ENCODE measurements at regions not wholly inside any gene's neighbourhood (a gene's known extent, or its start where the extent isn't known, plus 50 kb on each side); places are given as distances from the start of the nearest gene placed in this dataset.
"Not testable (repeated sequence)": the region's sequence is repeated elsewhere in the genome, so short reads cannot be mapped to it uniquely, and the experiment has no call there.

- no peak for DNase-seq
Observed at GRCh38 chr7:50251765-50252164, 52.8 kb upstream of the IKZF1 start.

GRCh38 chr7:50246551-50246950 lies 58.0 kb upstream of the IKZF1 start:
- no peak for DNase-seq

DNA sequence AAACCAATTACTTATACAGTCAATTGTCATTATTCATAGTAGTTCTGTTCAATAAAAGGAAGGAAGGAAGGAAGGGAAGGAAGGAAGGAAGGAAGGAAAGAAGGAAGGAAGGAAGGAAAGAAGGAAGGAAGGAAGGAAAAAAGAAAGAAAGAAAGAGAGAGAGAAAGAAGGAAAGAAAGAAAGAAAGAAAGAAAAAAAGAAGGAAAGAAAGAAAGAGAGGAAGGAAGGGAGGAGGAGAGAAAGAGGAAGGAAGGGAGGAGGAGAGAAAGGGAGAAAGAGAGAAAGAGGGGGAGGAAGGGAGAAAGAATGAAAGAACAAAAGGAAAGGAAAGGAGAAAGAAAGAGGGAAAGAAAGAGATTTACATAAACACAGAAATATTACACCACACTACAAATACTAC lies 62.4 kb upstream of the IKZF1 start:
- not testable (repeated sequence) for DNase-seq

- DNase-seq, result not testable (repeated sequence)
Observed at GRCh38 chr7:50240699-50241098, 63.8 kb upstream of the IKZF1 start.

DNA sequence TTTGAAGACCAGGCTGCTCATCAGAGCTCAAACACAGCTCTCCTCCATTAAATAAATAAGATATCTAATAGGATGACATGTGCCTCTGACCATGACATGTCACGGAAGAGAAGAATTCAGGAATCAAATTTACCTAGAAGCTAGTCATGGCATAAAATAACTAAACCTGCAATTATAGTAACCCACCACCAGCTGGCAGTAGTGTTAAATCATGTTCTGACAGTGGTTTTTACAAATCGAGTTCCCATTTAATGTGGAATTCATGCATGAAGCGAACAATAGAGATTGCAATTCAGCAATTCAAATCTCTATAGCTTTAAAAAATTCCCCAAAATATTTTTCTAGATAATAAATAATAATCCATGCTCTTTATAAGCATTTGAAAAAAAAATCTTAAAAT lies 74.6 kb upstream of the IKZF1 start:
- no peak for DNase-seq

GRCh38 chr7:50228148-50228547 lies 76.4 kb upstream of the IKZF1 start:
- no peak for DNase-seq

GRCh38 chr7:50227726-50228125 lies 76.8 kb upstream of the IKZF1 start:
- DNase-seq, result no peak

DNA sequence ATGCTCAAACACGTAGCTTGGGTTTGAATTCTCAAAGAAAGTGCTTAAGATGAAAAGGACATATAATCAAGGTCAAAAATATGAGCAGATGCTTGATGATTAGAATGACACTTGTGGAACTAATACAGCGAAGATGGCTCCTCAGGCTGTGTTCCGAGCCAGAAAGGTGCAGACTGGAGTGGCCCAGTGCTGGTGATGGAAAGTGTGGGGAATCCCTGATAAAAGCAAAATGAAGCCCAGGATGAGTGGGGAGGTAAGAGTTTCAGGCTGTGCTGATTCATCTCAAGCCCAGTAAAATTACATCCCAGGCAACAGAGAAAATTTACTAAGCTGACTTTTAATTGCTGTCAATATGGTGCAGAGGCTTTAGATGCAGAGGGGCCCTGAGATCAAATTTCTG lies 77.8 kb upstream of the IKZF1 start:
- no peak for DNase-seq

DNA sequence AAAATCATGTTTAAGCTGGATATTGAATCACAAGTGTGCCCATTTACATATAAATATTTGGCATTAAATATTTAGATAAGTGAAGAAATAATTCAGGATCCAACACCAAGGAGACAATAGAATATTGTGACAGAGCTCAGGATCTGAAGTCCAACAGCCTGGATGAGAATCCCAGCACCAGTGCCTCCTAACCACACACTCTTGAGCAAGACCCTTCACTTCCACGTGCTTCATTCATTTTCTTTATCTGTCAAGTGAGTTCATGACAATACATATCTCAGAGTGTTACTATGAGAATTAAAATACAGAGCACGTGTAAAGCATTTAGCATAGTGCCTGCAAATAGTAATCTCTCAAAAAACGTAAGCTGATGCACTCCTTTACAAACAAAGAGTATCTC lies 78.4 kb upstream of the IKZF1 start:
- no peak for DNase-seq

GRCh38 chr7:50221433-50221832 lies 83.1 kb upstream of the IKZF1 start:
- DNase-seq, result no peak

DNA sequence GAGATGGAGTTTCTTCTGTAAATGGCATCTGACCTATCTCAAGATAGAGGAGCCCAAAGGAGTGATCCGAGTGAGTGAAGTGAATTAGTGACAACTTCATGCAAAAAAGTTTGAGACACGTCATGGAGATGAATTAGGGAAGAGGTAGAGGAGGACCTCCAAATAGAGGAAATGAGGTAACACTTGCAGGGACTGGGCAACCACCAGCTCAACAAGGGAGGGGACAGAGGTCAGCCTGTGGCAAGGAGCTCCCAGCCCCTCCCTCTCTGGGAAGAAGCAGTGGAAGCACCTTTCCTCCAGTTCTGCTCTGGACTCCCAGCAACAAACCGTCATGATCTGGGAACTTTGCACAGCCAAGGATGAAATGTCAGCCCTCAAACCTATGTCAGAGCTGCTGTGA lies 83.5 kb upstream of the IKZF1 start:
- DNase-seq, result no peak

DNA sequence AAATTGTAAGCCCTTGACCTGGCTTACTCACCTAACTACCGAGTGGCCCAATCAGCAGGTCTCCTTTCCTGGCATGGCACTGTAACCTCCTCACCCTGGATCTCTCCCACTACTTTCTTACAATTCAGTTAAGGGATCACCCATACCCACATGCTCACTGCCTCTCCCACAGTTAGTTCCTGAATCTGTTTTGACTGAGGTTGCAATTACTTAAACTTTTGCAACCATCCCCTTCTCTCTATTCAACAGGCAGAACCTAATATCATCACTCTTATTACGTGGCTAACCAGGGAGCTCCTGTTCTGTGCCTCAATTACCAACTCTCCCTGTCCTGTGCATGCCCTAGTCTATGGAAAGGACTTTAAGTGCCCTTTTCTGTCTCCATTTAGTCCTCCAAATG lies 84.2 kb upstream of the IKZF1 start:
- no peak for DNase-seq

DNA sequence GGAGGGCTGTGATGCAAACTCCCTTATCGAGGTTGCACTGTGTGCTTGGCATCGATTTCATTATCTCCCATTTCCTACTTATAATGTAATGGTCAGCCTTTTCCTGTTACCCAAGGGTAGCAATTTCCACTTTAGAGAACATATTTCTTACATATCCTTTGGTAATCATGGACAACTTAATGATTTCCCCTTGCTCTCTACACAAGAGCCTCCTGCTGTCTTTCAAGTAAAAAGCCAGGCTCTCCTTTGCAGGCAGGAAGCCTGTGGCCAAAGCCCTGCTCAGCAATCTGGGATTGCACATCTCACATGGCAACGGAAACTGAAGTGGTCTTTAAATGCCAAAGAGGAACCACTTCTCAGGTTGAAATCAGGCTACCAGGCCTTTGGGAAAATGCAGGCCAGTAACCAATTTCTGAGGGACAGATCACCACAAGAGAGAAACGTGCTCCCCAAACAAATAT lies 86.7 kb upstream of the IKZF1 start:
- peak in 1 of 56 donors; percentile 15 for DNase-seq

DNA sequence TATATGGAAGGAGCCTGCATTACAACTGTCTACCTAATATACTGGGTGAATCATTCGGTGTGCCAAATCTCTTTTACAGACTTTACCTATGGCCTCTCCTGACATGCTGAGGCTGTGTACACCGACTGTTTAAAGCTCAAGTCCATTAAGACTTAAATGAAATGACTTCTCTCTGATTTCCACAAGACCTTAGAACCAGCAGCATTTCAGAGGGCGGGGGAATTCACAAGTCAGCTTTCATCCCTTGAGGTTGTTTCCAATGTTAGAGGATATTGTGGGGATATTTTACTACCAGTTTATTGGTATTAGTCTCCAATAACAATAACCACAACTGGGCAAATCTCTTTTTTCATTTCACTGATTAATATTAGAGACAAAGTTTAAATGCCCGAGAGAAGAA lies 87.1 kb upstream of the IKZF1 start:
- no peak for DNase-seq

- no peak for DNase-seq
Observed at GRCh38 chr7:50216626-50217025, 87.9 kb upstream of the IKZF1 start.

DNA sequence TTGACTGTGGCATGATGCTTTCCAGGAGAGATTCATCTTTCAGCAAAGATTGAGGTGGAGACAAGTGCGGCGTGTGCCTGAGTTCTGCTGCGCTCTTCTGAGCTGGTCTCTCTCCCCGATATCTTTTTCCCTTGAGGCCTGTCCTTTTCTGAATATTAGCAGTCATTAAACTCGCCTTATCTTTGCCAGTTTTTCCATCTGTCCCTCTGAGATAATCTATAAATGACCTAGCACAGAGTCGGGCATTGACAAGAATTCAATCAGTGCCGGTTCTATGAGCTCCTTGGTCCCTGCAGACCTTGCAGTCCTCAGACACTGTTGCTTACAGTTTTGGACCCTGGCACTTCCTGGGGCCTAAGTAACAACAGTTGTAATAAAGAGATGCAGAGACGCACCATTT lies 89.7 kb upstream of the IKZF1 start:
- DNase-seq, result no peak

GRCh38 chr7:50214126-50214670 lies 90.3 kb upstream of the IKZF1 start:
- no peak for DNase-seq

GRCh38 chr7:50213622-50214017 lies 90.9 kb upstream of the IKZF1 start:
- DNase-seq, result no peak

- DNase-seq, result no peak
Observed at GRCh38 chr7:50212666-50213621, 91.6 kb upstream of the IKZF1 start.

DNA sequence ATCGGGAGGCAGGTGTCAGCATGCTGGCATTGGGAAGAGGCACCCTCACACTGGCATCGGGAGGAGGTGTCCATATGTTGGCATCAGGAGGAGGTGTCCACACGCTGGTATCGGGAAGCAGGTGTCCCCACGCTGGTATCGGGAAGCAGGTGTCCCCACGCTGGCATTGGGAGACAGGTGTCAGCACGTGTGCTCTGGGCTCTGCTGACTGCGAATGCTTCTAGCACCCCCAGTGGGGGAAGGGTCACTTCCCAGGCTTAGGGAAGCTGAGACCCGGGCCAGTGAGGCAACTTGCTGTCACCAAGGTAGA lies 92.5 kb upstream of the IKZF1 start:
- no peak for DNase-seq

GRCh38 chr7:50211130-50212015 lies 93.1 kb upstream of the IKZF1 start:
- DNase-seq, result no peak

DNA sequence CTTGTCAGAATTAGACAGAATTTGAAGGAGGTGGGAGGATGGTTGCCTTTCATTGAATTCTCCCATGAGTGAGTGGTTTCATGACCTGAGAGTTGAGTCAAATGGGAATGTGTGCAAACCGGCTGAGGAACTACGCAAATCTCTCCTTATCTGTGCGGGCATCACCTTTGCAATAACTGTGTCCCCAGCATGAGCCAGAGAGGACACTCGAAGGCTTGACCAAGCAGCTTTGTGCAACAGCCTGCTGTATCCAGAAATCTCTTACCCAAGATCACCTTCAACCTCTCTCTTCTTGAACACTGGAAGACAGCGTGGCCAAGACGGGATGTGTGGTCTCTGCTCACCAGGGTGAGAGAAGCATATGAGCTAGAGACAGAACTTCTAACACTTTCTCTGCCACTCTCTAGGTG lies 93.8 kb upstream of the IKZF1 start:
- DNase-seq, result no peak

Data from amygdala (tissue), 56 donors.